NCI-H146 treated with DMSO at 0.1 percent for 48 hours (cell line): ENCODE measurements at regions not wholly inside any gene's neighbourhood (a gene's known extent, or its start where the extent isn't known, plus 50 kb on each side); places are given as distances from the start of the nearest gene placed in this dataset.

Source experiments
- DNase-seq: peaks from one replicate; lab custom pipeline; 2025; ENCODE audit not compliant: unreplicated experiment; lab: John Stamatoyannopoulos, UW

DNA sequence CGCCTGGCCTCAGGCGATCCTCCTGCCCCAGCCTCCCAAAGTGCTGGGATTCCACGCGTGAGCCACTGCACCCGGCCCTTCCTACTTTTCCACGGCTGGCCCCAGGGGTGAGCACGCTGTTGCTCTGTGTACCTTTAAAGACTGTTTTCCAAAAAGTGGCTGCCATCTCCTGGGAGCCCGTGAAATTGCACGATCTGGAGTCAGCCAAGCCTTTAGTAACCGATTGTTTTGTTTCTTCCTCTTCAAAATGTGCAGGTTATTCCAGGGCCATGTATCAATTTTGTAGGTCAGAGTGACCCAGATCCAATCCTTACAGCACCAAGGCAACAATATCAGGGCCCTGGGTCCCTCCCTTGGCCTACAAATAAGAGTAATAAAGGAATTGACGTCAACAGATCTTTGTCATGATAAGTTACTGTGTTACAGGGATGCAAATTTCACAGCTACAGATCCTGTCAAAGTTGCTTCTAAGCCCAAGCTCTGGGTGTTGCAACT, 135.6 kb upstream of the ZNF236 start:
- DNase-seq, result peak; percentile 83

DNA sequence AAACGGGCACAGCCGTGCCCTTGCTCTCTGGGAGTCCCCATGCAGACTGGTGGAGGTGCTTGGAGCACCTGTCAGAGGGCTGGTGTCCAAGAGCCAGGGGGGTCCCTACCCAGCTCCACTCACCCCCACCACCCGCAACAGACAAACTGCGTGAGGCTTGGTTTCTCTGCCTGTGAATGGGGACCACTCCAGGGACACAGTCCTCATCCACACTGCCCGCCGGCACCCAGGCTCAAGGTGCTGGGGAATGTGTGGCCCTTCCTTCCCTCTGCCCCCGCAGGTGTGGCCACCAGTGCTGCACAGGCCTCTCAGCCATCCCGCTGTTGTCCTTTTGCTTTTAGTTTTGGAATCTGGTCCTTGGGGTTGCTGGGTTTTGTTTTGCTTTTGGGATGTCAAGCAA, 136.5 kb upstream of the ZNF236 start:
- DNase-seq, result no peak

DNA sequence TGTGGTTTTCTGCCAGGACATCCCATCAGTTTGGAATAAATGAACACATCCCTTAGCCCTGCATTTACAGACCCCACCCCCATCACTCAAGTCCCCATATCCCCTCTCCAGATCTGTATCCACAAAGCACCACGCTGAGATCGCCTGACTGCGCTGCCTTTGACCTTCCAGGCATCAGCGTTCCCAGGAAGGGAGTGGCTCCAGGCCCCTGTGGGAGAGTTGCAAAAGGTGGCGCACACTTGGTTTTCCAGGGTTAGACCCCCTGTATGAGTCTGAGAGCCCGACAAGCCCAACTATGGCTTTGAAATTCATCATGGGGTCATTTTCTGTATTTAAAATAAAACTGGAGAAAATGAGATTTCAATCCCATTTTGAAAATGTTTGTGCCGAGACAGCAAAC, 137.0 kb upstream of the ZNF236 start:
- no peak for DNase-seq

DNA sequence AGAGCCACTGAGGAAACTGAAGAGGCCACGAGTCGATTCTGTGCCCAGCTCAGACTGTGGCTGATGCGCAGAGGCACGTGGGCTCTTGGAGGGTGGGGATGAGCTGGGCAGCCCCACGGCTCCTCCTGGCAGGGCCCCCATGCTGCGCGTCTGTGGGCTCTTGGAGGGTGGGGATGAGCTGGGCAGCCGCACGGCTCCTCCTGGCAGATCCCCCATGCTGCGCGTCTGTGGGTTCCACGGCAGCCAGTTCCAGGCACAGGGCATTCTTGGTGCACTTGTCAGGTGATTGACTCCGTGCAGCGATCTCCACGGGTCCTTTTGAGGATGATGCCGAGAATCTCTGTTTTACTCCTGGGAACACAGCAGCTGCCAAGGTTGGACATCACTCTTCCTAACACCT, 138.1 kb upstream of the ZNF236 start:
- no peak for DNase-seq

DNA sequence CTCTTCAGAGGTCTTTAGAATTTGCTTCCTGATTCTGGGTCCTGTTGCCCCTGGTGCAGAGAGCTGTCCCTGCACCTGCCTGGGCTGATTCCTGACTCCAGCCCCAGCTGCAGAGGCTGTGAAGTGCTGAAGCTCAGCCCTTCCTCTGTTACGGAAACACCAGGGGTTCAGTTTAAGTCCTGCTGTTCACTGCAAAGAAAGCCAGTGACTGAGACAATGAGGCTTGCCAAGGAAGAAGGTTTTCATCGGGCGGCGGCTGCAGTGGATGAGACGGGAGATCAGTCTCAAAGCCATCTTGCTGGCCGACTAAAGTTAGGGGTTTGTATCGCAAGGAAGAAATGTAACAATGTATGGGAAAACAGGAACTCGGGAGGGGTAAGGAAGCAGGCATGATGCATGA, 142.4 kb upstream of the ZNF236 start:
- DNase-seq, result peak; percentile 84

DNA sequence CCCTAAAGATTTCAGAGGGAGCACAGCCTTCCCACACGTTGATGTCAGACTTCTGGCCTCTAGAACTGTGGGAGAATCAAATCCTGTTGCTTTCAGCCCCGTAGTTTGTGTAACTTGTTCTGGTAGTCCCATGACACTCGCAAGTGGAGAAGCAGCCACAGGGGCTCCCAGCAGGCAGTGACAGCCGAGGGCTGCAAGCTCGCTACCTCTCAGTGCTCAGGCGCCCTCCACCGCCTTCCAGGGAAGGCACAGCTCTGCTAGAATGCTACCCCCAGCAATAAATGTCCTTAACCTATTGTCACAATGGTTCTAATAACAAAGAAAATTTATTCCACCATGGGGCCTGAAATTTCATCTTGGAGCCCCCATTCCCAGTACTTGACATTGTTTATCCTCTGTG, 143.1 kb upstream of the ZNF236 start:
- DNase-seq, result peak; percentile 75

DNA sequence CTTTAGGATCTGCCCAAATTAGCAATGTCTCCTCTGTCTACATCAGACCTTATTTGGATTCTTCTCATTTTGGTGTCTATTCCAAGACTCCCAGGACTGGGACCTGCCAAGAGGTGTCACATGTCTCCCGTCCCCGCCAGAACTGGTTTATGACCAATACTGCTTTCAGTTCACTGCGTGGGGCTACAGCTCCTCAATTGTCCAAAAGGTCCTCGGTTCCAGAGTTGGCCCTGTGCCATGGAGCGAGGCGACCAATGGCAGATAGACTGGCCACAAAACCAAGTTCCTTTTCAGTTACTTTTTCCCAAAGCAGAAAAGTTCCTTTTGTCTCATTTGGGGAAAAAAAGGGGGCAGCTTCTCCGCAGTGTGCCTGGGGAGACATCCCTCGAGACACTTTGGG, 144.1 kb upstream of the ZNF236 start:
- no peak for DNase-seq

DNA sequence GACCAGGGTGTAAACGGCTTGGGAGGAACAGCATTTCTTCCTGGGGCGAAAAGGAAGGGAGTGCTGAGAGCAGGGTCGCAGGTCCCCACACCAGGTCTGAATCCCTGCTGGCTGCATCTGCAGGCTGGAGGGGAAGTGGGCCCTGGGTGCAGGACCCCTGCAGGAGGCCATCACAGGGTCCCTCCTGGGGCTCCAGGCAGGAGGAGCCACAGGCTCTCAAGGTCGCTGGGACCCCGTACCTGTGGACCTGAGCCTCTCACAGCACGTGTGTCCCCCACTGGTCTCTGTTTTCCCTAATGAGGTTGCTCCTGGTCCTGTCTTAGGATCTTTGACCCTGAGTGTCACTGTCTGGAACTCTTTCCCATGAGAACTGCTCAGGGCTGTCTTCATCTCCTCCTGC, 147.8 kb upstream of the ZNF236 start:
- no peak for DNase-seq

DNA sequence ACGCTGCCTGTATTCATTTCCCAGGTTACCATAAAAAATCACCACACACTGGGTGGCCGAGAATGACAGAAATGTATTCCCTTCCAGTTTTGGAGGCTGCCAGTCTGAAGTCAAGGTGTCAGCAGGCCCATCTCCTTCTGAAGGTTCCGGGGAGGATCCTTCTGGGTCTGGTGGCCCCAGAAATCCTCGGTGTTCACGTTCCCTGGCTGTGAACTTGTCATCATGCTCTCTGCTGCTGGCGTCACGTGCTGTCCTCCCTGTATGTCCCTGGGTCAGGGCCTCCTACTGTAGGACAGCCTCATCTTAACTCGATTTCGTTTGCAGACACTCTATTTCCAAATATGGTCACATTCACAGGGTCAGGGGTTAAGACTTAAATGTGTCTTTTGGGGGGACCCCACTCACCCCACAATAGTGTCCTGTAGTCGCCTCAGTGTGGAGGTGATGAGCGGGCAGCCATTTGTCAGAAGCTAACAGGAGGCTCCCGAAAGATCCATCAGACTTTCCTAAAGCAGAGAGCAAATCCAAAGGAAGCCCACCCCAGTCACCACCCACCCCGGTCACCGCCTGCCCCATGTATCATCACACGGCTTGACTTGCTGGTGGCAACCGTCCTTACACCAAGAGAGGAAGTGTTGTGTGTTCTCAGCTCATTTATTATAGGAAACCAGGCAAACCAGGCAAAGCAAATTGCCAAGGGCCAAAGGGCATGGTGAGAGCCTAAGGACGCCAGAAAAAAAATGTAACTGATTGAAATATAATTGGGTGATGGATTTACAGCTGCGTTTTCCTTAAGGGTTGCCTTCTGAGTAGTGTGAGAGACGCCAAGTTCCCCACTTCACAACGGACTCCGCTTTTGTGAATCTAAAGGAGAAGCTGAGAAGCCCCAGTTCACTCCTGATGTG, 148.8 kb upstream of the ZNF236 start:
- DNase-seq, result no peak

DNA sequence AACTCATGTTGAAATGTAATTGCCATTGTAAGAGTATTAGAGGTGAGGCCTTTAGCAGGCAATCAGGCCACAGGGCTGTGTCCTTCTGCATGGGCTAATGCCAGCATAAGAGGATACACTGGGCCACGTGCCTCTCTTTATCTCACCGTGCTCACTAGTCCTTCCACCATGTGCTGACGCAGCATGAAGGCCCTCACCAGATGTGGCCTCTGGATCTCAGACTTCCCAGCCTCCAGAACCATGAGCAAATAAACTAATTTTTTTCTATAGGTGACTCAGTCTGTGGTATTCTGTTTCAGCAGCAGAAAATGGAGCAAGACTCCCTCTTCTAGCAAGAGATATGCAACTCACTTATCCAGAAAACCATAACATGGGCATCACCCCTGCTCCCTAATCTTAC, 149.7 kb upstream of the ZNF236 start:
- DNase-seq, result no peak

DNA sequence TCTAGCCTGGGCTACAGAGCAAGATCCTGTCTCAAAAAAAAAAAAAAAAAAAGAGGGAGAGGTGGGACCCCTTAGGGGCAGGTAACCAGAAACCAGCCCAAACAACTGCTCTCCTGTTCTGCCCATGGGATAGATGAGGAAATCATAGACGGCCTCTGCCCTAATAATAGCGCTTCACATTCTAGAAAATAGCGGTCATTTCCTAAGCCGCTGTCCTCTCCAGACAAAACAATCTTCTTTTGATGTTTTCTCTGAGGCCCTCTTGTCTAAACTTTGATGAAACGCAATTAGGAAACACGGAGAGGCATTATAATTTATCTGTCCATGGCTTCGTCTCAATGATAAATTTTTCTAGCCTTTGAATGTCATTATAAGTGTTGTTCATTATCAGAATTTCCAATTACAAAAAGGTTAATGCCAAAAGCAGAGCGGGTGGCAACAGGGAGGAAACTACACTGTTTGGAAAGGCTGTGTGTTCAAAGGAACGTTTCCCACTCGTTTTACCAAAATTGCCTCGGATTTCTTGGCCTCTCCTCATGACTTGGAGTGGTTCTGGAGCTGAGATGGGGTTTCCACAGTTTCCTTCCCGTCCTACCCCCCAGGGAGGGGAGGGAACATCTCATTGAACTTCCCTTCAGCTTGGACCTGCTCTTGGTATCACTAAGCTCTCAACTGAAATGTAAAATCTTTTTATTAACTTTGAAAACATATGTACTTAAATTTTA, 151.6 kb upstream of the ZNF236 start:
- no peak for DNase-seq

DNA sequence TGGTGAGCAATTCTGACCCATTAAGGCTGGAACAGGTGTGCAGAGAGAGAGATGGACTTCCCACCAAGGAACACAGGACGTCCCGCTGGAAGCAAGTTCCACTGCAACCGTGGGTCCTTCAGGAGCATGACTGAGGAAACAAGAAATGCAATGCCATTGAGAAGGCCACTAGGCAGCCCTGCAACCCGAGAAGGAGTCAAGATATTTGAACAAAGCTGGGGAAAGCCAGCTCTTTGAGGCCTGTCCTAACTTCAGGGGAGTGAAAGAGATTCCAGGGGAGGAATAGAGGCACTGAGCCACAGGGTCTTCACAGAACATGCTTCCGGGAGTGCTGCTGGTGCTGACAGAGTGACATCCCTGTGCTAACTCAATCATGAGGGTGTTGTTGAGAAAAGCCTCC, 153.8 kb upstream of the ZNF236 start:
- DNase-seq, result no peak

DNA sequence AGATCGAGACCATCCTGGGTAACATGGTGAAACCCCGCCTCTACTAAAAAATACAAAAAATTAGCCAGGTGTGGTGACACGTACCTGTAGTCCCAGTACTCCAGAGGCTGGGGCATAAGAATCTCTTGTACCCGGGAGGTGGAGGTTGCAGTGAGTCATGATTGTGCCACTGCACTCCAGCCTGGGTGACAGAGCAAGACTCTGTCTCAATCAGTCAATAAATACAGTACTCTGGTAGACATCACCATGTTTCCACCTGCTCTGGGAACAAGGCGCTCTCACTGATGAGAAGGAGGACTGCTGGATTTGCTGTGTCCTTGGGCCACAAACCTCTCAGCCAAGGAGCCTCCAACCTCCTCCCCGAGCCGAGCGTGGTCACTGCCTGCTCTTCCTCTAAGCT, 154.2 kb upstream of the ZNF236 start:
- DNase-seq, result no peak

DNA sequence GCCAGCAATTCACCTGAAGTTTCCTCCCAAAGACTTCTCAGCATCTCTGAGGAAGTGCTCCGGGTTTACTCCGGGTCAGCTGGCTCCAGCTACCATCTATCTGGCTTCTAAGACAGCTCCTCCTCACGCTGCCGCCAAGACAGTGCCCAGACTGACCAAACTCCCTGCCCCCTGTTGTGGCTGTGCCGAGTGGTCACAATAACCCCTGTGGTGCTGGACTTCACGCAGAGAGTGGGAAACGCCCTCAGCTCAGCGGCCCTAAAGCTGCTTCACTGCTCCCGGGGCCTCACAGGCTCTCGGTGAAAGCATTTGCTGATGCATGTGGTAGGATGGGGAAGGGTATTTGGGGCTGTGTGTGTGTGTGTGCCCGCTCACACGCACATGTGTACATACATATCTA, 154.8 kb upstream of the ZNF236 start:
- DNase-seq, result no peak

DNA sequence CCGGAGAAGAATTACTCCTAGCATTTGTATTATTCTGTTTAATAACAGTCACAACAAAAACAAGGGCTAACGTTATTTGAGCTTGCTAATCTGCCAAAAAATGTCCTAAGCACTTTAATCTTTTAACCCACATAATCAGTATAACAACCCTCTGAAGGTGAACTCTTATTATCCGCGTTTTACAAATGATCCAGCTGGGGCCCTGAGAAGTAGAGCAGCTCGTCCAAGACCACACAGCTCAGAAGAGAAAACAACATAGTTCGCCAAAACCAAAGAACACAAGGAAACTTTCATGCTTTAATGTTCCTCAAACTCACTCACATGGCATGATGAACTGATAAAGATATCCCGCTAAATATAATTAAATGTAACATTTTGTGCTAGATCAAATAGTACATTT, 159.7 kb upstream of the ZNF236 start:
- no peak for DNase-seq

DNA sequence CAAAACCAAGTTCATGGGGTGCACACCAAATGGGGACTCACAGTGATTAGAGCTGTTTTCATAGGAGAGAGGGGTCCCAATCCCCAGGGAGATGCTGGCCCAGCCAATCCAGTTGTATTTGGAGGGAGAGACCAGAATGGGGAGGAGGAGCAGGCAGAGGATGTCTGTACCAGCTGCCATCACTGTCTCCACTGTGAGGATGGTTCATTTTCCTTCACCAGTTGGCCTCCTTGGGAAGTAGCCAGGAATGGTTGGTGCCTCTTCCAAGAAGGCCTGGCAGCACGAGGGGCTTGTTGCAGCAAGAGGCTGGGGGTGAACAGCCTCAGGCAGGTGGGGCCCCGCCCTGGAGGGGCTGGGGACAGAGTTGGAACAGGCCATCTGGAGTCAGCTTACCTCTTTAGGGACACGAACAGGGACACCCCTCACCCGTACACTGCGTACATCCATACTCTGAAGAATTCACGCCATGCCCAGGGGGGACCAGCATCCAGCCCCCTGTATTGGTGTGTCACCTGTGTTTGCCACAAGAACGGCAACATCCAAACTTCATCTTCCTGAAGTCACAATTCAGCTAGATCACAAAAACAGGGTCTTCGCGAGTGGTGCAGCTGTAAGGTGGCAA, 161.7 kb upstream of the ZNF236 start:
- DNase-seq, result no peak

DNA sequence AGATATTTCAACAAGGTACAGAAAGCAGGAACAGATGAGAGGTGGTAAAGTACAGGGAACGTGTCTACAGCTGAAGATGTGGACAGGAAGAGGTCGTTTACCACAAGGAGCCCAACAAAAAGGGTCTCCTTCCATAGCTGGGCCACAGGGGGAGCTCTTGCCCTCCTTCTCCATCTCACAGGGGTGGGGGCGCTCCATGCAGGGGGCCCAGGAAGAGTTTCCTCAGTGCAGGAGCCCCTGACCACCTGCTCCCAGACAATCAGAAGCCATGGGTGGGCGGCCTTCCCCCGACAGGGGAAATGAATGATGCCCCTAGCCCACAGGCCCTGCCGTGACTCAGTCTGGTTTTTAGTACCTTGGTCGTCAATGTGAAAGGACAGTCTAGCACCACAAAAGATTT, 163.6 kb upstream of the ZNF516 start:
- peak; percentile 39 for DNase-seq

DNA sequence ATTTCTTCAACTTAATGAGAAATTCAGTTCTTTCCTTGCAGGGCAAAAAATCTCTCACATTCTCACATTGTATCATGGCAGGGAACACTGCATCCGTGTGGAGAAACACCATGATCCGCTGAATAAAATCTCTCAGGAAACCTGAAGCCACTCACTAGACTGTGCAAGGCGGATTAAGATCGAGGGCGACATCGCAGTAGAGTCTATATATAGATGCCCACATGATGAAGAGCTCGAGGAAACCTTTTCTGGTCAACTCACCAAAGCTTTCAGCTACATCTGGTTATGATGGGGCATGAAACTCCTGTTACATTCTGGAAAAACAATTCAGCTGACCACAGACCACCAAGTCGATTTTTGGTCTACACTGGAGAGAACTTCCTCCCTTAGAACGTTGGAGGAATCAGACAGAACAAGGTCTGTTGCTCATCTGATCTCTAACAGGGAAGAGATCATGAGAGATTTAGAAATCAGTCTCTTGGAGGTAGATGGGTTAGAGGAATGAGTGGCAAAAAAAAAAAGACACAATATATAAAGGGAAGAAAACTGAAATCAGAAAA, 162.9 kb upstream of the ZNF516 start:
- no peak for DNase-seq

DNA sequence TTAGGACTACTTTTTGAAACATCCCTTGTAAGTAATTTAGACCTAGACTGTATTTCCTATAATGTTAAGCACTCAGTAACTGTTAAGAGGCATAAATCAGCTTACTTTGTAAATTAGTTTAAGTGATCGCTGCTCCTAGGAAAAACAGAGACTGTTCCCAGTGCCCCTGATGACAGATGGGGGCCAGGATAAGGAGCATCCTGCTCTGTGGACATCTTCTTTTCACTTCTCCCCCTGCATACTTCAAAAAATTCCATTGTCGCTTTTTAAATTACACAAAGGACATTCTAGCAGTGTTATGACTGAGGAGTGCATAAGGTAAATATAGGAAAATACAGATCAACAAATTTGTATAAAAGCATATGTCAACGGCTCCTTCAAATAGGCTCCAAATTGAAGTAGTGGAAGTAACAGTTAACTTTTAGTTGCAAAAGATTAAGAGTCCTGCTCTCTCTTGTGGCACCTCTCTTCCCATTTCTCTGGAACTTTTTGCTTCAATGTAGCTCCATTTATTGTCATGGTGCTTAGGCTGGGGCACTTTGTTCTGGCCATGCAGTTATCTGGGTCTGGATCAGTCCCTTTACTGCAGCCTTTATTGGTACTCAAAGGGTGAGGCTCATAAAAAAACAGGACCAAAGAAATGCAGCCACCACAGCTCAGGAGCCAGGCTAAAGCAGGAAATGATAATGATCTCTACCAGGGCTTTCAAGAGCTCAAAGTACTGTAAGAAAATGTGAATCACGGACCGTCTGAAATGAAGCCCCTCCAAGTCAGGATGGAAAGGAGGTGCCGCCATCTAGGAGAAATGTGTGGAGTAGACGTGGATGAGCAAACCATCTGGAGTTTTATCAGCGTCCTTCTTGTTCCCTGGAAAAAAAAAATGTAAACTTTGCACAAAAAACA, 162.1 kb upstream of the ZNF516 start:
- no peak for DNase-seq

DNA sequence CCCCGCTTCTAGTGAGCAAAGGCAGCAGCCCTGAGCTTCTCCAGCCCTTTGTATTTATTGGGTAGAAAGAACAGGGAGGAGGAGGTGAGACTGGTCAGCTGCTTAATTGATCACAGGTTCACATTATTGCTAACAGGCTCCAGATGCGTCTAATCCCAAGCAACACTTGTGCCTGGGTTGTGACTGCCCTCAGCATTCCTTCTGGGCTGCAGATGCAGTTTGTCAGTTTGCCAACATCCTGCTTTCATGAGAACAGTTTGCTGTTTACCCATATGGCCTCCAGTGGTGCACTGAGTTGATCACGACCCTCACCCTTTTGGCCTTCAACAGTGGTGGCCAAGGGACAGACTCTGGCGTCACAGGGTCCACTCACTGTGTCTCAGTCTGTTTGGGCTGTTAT, 159.5 kb upstream of the ZNF516 start:
- no peak for DNase-seq

DNA sequence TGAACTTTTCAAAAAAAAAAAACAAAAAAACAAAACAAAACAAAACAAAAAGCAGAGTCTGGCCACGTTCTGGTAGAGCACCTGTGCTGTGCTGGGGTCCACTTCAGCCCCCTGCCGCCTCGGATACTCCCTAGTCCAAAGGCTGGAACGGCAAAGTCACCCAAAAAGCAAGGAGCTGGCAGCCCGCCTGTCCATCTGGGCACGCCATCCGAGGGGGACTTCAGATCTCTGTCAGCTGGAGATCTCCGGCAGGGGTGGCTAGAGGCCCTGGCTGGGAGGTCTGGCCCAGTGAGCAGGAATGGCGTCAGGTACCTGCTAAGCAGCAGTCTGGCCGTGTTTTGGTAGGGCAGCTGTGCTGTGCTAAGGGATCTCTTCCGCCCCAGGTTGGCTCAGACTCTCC, 152.3 kb upstream of the ZNF516 start:
- no peak for DNase-seq
